ENCODE measurements at regions not wholly inside any gene's neighbourhood (a gene's known extent, or its start where the extent isn't known, plus 50 kb on each side); places are given as distances from the start of the nearest gene placed in this dataset.

GRCh38 chr3:23644099-23644498 lies 161.7 kb upstream of the UBE2E1 start:
- TF ChIP-seq CTCF (IDR thresholded peaks at IDR 0.05; ENCODE audit: control insufficient read depth, extremely low read depth, insufficient read depth) = no peak
- no peak overlapping the region for H3K4me3 ChIP-seq (ENCODE audit: low read depth, low read length)
- no peak for DNase-seq (ENCODE audit: low read depth)

GRCh38 chr3:23644676-23645075 lies 161.1 kb upstream of the UBE2E1 start:
- no peak for TF ChIP-seq CTCF (IDR thresholded peaks at IDR 0.05; ENCODE audit: control insufficient read depth, extremely low read depth, insufficient read depth)
- DNase-seq (ENCODE audit: low read depth) = no peak
- H3K4me3 ChIP-seq (ENCODE audit: low read depth, low read length) = no peak overlapping the region

- no peak for DNase-seq (ENCODE audit: low read depth)
- H3K4me3 ChIP-seq (ENCODE audit: low read depth, low read length) = no peak overlapping the region
- TF ChIP-seq CTCF (IDR thresholded peaks at IDR 0.05; ENCODE audit: control insufficient read depth, extremely low read depth, insufficient read depth) = no peak
Observed at GRCh38 chr3:23645533-23646183, 160.1 kb upstream of the UBE2E1 start.

- peak; percentile 30 for DNase-seq (ENCODE audit: low read depth)
- H3K4me3 ChIP-seq (ENCODE audit: low read depth, low read length) = no peak overlapping the region
- TF ChIP-seq CTCF (IDR thresholded peaks at IDR 0.05; ENCODE audit: control insufficient read depth, extremely low read depth, insufficient read depth) = no peak
Observed at GRCh38 chr3:23646184-23646920, 159.4 kb upstream of the UBE2E1 start.

GRCh38 chr3:23647706-23648258 lies 158.0 kb upstream of the UBE2E1 start:
- DNase-seq (ENCODE audit: low read depth) = no peak
- no peak overlapping the region for H3K4me3 ChIP-seq (ENCODE audit: low read depth, low read length)
- no peak for TF ChIP-seq CTCF (IDR thresholded peaks at IDR 0.05; ENCODE audit: control insufficient read depth, extremely low read depth, insufficient read depth)

- TF ChIP-seq CTCF (IDR thresholded peaks at IDR 0.05; ENCODE audit: control insufficient read depth, extremely low read depth, insufficient read depth) = no peak
- DNase-seq (ENCODE audit: low read depth) = no peak
- H3K4me3 ChIP-seq (ENCODE audit: low read depth, low read length) = no peak overlapping the region
Observed at GRCh38 chr3:23648326-23648995, 157.3 kb upstream of the UBE2E1 start.

Measured in LNCaP clone FGC (cell line).